Astrocyte (in vitro differentiated cells and primary cell): ENCODE measurements at regions not wholly inside any gene's neighbourhood (a gene's known extent, or its start where the extent isn't known, plus 50 kb on each side); places are given as distances from the start of the nearest gene placed in this dataset.

Source experiments
- EZH2 ChIP-seq: IDR thresholded peaks from 2 replicates; pipeline ENCODE4 v1.6.1; 2012; ENCODE audit warnings: mild to moderate bottlenecking, low read length, inconsistent platforms; ENCODE audit not compliant: insufficient read depth
- TF ChIP-seq, protein P1 (sequence below): IDR thresholded peaks from 2 replicates; pipeline ENCODE4 v1.5.1; 2011; ENCODE audit warnings: low read depth, mild to moderate bottlenecking, inconsistent platforms, low read length, moderate library complexity; ENCODE audit not compliant: insufficient read depth

DNA sequence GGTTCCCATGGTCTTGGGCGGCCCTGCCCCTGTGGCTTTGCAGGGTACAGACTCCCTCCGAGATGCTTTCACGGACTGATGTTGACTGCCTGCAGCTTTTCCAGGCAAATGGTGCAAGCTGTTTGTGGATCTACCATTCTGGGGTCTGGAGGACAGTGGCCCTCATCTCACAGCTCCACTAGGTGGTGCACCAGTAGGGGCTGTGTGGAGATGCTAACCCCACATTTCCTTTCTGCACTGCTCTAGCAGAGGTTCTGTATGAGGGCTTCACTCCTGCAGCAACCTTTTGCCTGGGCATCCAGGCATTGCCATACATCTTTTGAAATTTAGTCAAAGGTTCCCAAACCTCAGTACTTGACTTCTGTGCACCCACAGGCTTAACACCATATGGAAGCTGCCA is 176.1 kb downstream of the DCAF12L1 start:
- TF ChIP-seq, protein P1, sequence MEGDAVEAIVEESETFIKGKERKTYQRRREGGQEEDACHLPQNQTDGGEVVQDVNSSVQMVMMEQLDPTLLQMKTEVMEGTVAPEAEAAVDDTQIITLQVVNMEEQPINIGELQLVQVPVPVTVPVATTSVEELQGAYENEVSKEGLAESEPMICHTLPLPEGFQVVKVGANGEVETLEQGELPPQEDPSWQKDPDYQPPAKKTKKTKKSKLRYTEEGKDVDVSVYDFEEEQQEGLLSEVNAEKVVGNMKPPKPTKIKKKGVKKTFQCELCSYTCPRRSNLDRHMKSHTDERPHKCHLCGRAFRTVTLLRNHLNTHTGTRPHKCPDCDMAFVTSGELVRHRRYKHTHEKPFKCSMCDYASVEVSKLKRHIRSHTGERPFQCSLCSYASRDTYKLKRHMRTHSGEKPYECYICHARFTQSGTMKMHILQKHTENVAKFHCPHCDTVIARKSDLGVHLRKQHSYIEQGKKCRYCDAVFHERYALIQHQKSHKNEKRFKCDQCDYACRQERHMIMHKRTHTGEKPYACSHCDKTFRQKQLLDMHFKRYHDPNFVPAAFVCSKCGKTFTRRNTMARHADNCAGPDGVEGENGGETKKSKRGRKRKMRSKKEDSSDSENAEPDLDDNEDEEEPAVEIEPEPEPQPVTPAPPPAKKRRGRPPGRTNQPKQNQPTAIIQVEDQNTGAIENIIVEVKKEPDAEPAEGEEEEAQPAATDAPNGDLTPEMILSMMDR = no peak
- no peak for TF ChIP-seq EZH2
